ENCODE measurements at regions not wholly inside any gene's neighbourhood (a gene's known extent, or its start where the extent isn't known, plus 50 kb on each side); places are given as distances from the start of the nearest gene placed in this dataset.
"Not testable (repeated sequence)": the region's sequence is repeated elsewhere in the genome, so short reads cannot be mapped to it uniquely, and the experiment has no call there.

GRCh38 chr4:55028196-55028595 lies 97.2 kb downstream of the KDR start:
- no peak for DNase-seq

GRCh38 chr4:55027596-55027995 lies 97.8 kb downstream of the KDR start:
- no peak for DNase-seq

GRCh38 chr4:55025456-55025855 lies 99.9 kb downstream of the KDR start:
- not testable (repeated sequence) for DNase-seq

GRCh38 chr4:55023030-55023429 lies 102.4 kb downstream of the KDR start:
- DNase-seq = no peak

- no peak for DNase-seq
Measured at GRCh38 chr4:55021214-55021613, 104.2 kb downstream of the KDR start.

- DNase-seq = no peak
Measured at GRCh38 chr4:55020131-55020530, 105.3 kb downstream of the KDR start.

- DNase-seq = no peak
Measured at GRCh38 chr4:55018978-55019377, 106.4 kb downstream of the KDR start.

- DNase-seq = no peak
Measured at GRCh38 chr4:55018521-55018920, 106.9 kb downstream of the KDR start.

- DNase-seq = no peak
Measured at GRCh38 chr4:55017406-55017805, 108.0 kb downstream of the KDR start.

GRCh38 chr4:55016131-55016530 lies 109.3 kb downstream of the KDR start:
- no peak for DNase-seq

- no peak for DNase-seq
Measured at GRCh38 chr4:55014876-55015275, 110.5 kb downstream of the KDR start.

GRCh38 chr4:55013431-55013955 lies 111.9 kb downstream of the KDR start:
- no peak for DNase-seq

GRCh38 chr4:55012363-55013230 lies 112.8 kb downstream of the KDR start:
- DNase-seq = no peak

GRCh38 chr4:55011761-55012160 lies 113.6 kb downstream of the KDR start:
- no peak for DNase-seq

- DNase-seq = no peak
Measured at GRCh38 chr4:55010550-55010949, 114.8 kb downstream of the KDR start.

- DNase-seq = no peak
Measured at GRCh38 chr4:55008166-55009056, 117.0 kb downstream of the KDR start.

- DNase-seq = no peak
Measured at GRCh38 chr4:55005910-55006309, 119.5 kb downstream of the KDR start.

GRCh38 chr4:55004831-55005230 lies 120.6 kb downstream of the KDR start:
- DNase-seq = no peak

- no peak for DNase-seq
Measured at GRCh38 chr4:55002431-55002830, 123.0 kb downstream of the KDR start.

GRCh38 chr4:55001538-55001937 lies 123.9 kb downstream of the KDR start:
- DNase-seq = no peak

- DNase-seq = no peak
Measured at GRCh38 chr4:54999003-54999402, 126.4 kb downstream of the KDR start.

GRCh38 chr4:54993473-54994026 lies 131.8 kb downstream of the KDR start:
- DNase-seq = not testable (repeated sequence)

- no peak for DNase-seq
Measured at GRCh38 chr4:54992266-54992665, 133.1 kb downstream of the KDR start.

Data from activated CD4-positive, CD25-positive, alpha-beta regulatory T cell (primary cell).